H1 (cell line): ENCODE measurements at regions not wholly inside any gene's neighbourhood (a gene's known extent, or its start where the extent isn't known, plus 50 kb on each side); places are given as distances from the start of the nearest gene placed in this dataset.

Experiments
- POLR2A ChIP-seq, 2 experiments: IDR thresholded peaks; 1 replicate in 1 of 2; 2 replicates in 1 of 2; pipeline ENCODE4 v1.6.1; 2011; ENCODE audit warnings: low read depth in 2 of 2, low read length in 2 of 2, mild to moderate bottlenecking in 2 of 2; ENCODE audit errors: control extremely low read depth in 1 of 2
- YY1 ChIP-seq: IDR thresholded peaks from 2 replicates; pipeline ENCODE4 v1.6.1; 2011; ENCODE audit warnings: low read depth, mild to moderate bottlenecking, low read length
- TF ChIP-seq, protein P1 (sequence below), 3 experiments: IDR thresholded peaks; 1 replicate in 2 of 3; 2 replicates in 1 of 3; pipeline versions ENCODE4 v1.5.1 to v1.6.1; 2011; ENCODE audit warnings: low read length in 3 of 3, mild to moderate bottlenecking in 3 of 3, inconsistent platforms in 2 of 3, low read depth in 1 of 3, moderate library complexity in 1 of 3; ENCODE audit not compliant: insufficient read depth in 1 of 3; ENCODE audit errors: control extremely low read depth in 1 of 3

- no peak for TF ChIP-seq POLR2A (IDR thresholded peaks at IDR 0.05; ENCODE audit: control extremely low read depth in 1 of 2, low read depth in 2 of 2, low read length in 2 of 2)
- TF ChIP-seq, protein P1, sequence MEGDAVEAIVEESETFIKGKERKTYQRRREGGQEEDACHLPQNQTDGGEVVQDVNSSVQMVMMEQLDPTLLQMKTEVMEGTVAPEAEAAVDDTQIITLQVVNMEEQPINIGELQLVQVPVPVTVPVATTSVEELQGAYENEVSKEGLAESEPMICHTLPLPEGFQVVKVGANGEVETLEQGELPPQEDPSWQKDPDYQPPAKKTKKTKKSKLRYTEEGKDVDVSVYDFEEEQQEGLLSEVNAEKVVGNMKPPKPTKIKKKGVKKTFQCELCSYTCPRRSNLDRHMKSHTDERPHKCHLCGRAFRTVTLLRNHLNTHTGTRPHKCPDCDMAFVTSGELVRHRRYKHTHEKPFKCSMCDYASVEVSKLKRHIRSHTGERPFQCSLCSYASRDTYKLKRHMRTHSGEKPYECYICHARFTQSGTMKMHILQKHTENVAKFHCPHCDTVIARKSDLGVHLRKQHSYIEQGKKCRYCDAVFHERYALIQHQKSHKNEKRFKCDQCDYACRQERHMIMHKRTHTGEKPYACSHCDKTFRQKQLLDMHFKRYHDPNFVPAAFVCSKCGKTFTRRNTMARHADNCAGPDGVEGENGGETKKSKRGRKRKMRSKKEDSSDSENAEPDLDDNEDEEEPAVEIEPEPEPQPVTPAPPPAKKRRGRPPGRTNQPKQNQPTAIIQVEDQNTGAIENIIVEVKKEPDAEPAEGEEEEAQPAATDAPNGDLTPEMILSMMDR (IDR thresholded peaks at IDR 0.05; ENCODE audit: control extremely low read depth in 1 of 3, insufficient read depth in 1 of 3, low read depth in 1 of 3, low read length in 3 of 3), result no peak
- no peak for TF ChIP-seq YY1
Measured at GRCh38 chr11:32307913-32308312, 127.4 kb downstream of the WT1 start.
